Smooth muscle cell (in vitro differentiated cells): ENCODE measurements at regions not wholly inside any gene's neighbourhood (a gene's known extent, or its start where the extent isn't known, plus 50 kb on each side); places are given as distances from the start of the nearest gene placed in this dataset.

ENCODE experiments used
- DNase-seq: peaks from one replicate; lab custom pipeline; 2025; ENCODE audit not compliant: unreplicated experiment; lab: John Stamatoyannopoulos, UW
- H2AFZ ChIP-seq: fragments of 200-600 bp; sonication (generic); 2 replicates; pipeline ENCODE4 v1.6.0; 2016; ENCODE audit warnings: antibody characterized with exemption, low read depth, mild to moderate bottlenecking
- H3F3A ChIP-seq: fragments of 200-600 bp; sonication (generic); 2 replicates; pipeline ENCODE4 v1.6.0; 2017; ENCODE audit warnings: antibody characterized with exemption, low read depth
- H3K27ac ChIP-seq: fragments of 200-600 bp; sonication (generic); 2 replicates; pipeline ENCODE4 v1.5.1; 2016; ENCODE audit warnings: low read depth, mild to moderate bottlenecking
- H3K27me3 ChIP-seq: fragments of 200-600 bp; sonication (generic); 2 replicates; pipeline ENCODE4 v1.6.1; 2016; ENCODE audit warnings: low read depth, mild to moderate bottlenecking
- H3K36me3 ChIP-seq: fragments of 200-600 bp; sonication (generic); 2 replicates; pipeline ENCODE4 v1.5.1; 2016; ENCODE audit warnings: low read depth
- H3K4me1 ChIP-seq: fragments of 200-600 bp; sonication (generic); 2 replicates; pipeline ENCODE4 v1.5.1; 2016; ENCODE audit warnings: low read depth
- H3K4me2 ChIP-seq: fragments of 200-600 bp; sonication (generic); 2 replicates; pipeline ENCODE4 v1.6.0; 2016; ENCODE audit warnings: mild to moderate bottlenecking
- H3K4me3 ChIP-seq: fragments of 200-600 bp; sonication (generic); 2 replicates; pipeline ENCODE4 v1.5.1; 2016; ENCODE audit warnings: mild to moderate bottlenecking
- H3K79me2 ChIP-seq: fragments of 200-600 bp; sonication (generic); 2 replicates; pipeline ENCODE4 v1.6.0; 2016; ENCODE audit warnings: low read depth, mild to moderate bottlenecking
- H3K9ac ChIP-seq: fragments of 200-600 bp; sonication (generic); 2 replicates; pipeline ENCODE4 v1.6.0; 2016; ENCODE audit warnings: low read depth
- H3K9me3 ChIP-seq: fragments of 200-600 bp; sonication (generic); replicated peaks from 2 replicates; pipeline ENCODE4 v1.5.1; 2016; ENCODE audit warnings: low read depth
- H4K20me1 ChIP-seq: fragments of 200-600 bp; sonication (generic); 2 replicates; pipeline ENCODE4 v1.6.0; 2016; ENCODE audit warnings: low read depth
- CTCF ChIP-seq: fragments of 200-600 bp; sonication (generic); IDR thresholded peaks from 2 replicates; pipeline ENCODE4 v1.5.1; 2017; ENCODE audit warnings: borderline replicate concordance, mild to moderate bottlenecking, antibody characterized with exemption; ENCODE audit not compliant: insufficient read depth, poor library complexity, severe bottlenecking
- whole genome bisulfite sequencing: methylation state at CpG from one replicate; pipeline ENCODE4 v1.1.7; 2016; ENCODE audit warnings: low lambda C conversion rate; 5-methylcytosine and 5-hydroxymethylcytosine counted together

DNA sequence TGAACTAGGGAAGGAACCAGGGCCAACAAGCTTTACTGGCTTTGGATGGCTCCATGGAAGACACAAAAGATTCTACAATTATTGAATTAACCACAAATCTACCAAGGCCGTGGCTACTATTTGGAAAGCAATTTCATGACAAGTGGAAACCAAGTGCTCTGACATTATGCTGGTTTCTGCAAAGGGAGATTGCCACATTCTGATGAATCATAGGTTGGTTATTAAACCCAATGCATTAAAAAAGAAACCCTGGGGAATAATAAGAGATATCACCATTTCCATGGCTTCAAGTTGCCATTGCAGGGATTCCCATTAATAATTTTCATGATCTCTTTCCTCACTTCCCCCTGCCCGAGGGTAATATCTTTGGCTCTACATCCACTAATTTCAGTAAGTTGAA lies 359.2 kb upstream of the NCAM2 start:
- no peaks in the 10 kb centered on the region for H3K79me2 ChIP-seq
- no peak overlapping the region for H3K9ac ChIP-seq
- no peaks in the 10 kb centered on the region for H3K27me3 ChIP-seq
- H3K9me3 ChIP-seq: no peaks in the 10 kb centered on the region
- no peak overlapping the region for H3K27ac ChIP-seq
- H3K4me2 ChIP-seq: no peak overlapping the region
- H3K4me3 ChIP-seq: no peak overlapping the region
- no peaks in the 10 kb centered on the region for H3K36me3 ChIP-seq
- H3K4me1 ChIP-seq: no peaks in the 10 kb centered on the region
- no peaks in the 10 kb centered on the region for H3F3A ChIP-seq
- no peak for TF ChIP-seq CTCF
- H4K20me1 ChIP-seq: no peaks in the 10 kb centered on the region
- 61% methylated on average over 2 of the region's 2 CpGs for WGBS
- no peak overlapping the region for H2AFZ ChIP-seq
- no peak for DNase-seq

GRCh38 chr21:20641241-20641640 lies 357.0 kb upstream of the NCAM2 start:
- Histone ChIP-seq H3K27ac (no peak overlapping the region), H3K27me3 (no peaks in the 10 kb centered on the region), H3F3A (no peaks in the 10 kb centered on the region), H3K4me3 (no peak overlapping the region), H3K4me1 (no peaks in the 10 kb centered on the region), H3K79me2 (no peaks in the 10 kb centered on the region), H3K9ac (no peak overlapping the region), H3K9me3 (no peaks in the 10 kb centered on the region), H4K20me1 (no peaks in the 10 kb centered on the region), H2AFZ (no peak overlapping the region), H3K4me2 (no peak overlapping the region), H3K36me3 (no peaks in the 10 kb centered on the region)
- no peak for DNase-seq
- 93% methylated on average over 2 of the region's 2 CpGs for WGBS
- no peak for TF ChIP-seq CTCF

DNA sequence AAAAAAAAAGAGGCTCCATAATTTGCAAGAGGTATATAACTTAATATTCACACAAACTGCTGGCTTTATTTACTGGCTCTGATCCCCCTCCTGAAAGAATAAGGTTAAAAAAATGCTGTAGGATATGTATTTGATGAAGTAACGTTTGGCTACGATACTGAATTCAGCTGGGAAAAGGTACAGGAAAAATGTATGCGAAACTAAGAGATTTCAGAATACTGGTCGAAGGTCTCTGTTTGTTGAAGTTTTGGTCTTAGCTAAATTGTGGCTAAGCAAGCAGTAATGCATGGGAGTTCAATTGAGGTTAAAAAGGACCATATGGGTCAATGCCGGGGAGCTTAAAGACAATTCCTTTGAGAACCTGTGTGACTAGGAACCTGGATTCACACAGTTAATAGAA lies 355.5 kb upstream of the NCAM2 start:
- 86% methylated on average over 5 of the region's 5 CpGs for WGBS
- TF ChIP-seq CTCF: no peak

DNA sequence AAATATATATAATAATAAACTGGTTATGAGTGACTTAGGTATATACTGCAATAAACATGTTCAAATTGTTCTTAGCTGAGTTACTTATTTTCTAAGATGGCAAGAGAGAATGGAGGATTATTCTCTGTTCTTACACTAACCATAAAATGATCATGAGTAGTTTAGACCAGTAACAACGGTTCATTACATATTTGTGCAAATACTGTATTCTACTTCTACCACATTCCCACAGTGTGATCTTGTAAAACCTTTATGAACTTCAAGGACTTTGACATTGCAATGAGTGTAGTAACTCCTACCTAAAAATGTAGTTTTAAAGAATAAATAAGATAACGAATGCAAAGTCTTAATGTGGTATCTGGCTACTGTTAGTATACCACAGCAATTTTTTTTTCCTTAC lies 353.7 kb upstream of the NCAM2 start:
- TF ChIP-seq CTCF: no peak
- Histone ChIP-seq H2AFZ (no peak overlapping the region), H3K4me2 (no peak overlapping the region), H3K9ac (no peak overlapping the region), H3K36me3 (no peaks in the 10 kb centered on the region), H3K27ac (no peak overlapping the region), H3K27me3 (no peaks in the 10 kb centered on the region), H3K9me3 (no peaks in the 10 kb centered on the region), H4K20me1 (no peaks in the 10 kb centered on the region), H3K4me1 (no peaks in the 10 kb centered on the region), H3F3A (no peaks in the 10 kb centered on the region), H3K4me3 (no peak overlapping the region), H3K79me2 (no peaks in the 10 kb centered on the region)
- WGBS: 89% methylated on average over 2 of the region's 2 CpGs
- no peak for DNase-seq

More for the DNA sequence above, 355.5 kb upstream of the NCAM2 start:
- Histone ChIP-seq H3K4me2 (no peak overlapping the region), H3K9ac (no peak overlapping the region), H3K4me3 (no peak overlapping the region), H3K4me1 (no peaks in the 10 kb centered on the region), H3K27ac (no peak overlapping the region), H3K79me2 (no peaks in the 10 kb centered on the region), H2AFZ (no peak overlapping the region), H3K27me3 (no peaks in the 10 kb centered on the region), H3K36me3 (no peaks in the 10 kb centered on the region), H4K20me1 (no peaks in the 10 kb centered on the region), H3K9me3 (no peaks in the 10 kb centered on the region), H3F3A (no peaks in the 10 kb centered on the region)
- no peak for DNase-seq
